ENCODE measurements at regions not wholly inside any gene's neighbourhood (a gene's known extent, or its start where the extent isn't known, plus 50 kb on each side); places are given as distances from the start of the nearest gene placed in this dataset.
A peak's percentile ranks its signal among the peaks of the same experiment; 100 is the strongest.

GRCh38 chr14:44300916-44301315, 206.2 kb downstream of the FSCB start:
- Histone ChIP-seq H3K27ac (ENCODE audit: low read length) (no peak overlapping the region), H3K4me3 (ENCODE audit: low read length) (no peak overlapping the region), H3K9me3 (ENCODE audit: control insufficient read depth, low read depth, low read length) (no peaks in the 10 kb centered on the region), H3K27me3 (ENCODE audit: control insufficient read depth, insufficient read depth, low read length) (no peaks in the 10 kb centered on the region), H3K36me3 (ENCODE audit: control insufficient read depth, insufficient read depth, low read length) (no peaks in the 10 kb centered on the region), H3K4me1 (ENCODE audit: control insufficient read depth, insufficient read depth, low read length) (no peaks in the 10 kb centered on the region)
- DNase-seq = no peak

GRCh38 chr14:44297437-44297836, 209.6 kb downstream of the FSCB start:
- no peaks in the 10 kb centered on the region for H3K36me3 ChIP-seq (ENCODE audit: control insufficient read depth, insufficient read depth, low read length)
- DNase-seq = no peak
- H3K27ac ChIP-seq (ENCODE audit: low read length) = no peak overlapping the region
- no peak overlapping the region for H3K4me3 ChIP-seq (ENCODE audit: low read length)
- no peaks in the 10 kb centered on the region for H3K27me3 ChIP-seq (ENCODE audit: control insufficient read depth, insufficient read depth, low read length)
- H3K9me3 ChIP-seq (ENCODE audit: control insufficient read depth, low read depth, low read length) = no peaks in the 10 kb centered on the region
- H3K4me1 ChIP-seq (ENCODE audit: control insufficient read depth, insufficient read depth, low read length) = no peaks in the 10 kb centered on the region

GRCh38 chr14:44291366-44291915, 215.6 kb downstream of the FSCB start:
- no peak for DNase-seq

GRCh38 chr14:44287858-44288257, 219.2 kb downstream of the FSCB start:
- no peak overlapping the region for H3K27ac ChIP-seq (ENCODE audit: low read length)
- no CpG with 5 or more reads among the region's 2 CpGs for WGBS (ENCODE audit: insufficient coverage, low lambda C conversion rate)

More at GRCh38 chr14:44291366-44291915, 215.6 kb downstream of the FSCB start:
- Histone ChIP-seq H3K4me3 (ENCODE audit: low read length) (no peak overlapping the region), H3K27ac (ENCODE audit: low read length) (no peak overlapping the region), H3K27me3 (ENCODE audit: control insufficient read depth, insufficient read depth, low read length) (no peaks in the 10 kb centered on the region), H3K36me3 (ENCODE audit: control insufficient read depth, insufficient read depth, low read length) (no peaks in the 10 kb centered on the region), H3K9me3 (ENCODE audit: control insufficient read depth, low read depth, low read length) (no peaks in the 10 kb centered on the region), H3K4me1 (ENCODE audit: control insufficient read depth, insufficient read depth, low read length) (no peaks in the 10 kb centered on the region)
- WGBS (ENCODE audit: insufficient coverage, low lambda C conversion rate) = no CpG with 5 or more reads among the region's 8 CpGs

GRCh38 chr14:44286201-44286600, 220.9 kb downstream of the FSCB start:
- no CpG with 5 or more reads among the region's 2 CpGs for WGBS (ENCODE audit: insufficient coverage, low lambda C conversion rate)
- no peaks in the 10 kb centered on the region for H3K36me3 ChIP-seq (ENCODE audit: control insufficient read depth, insufficient read depth, low read length)
- H3K4me1 ChIP-seq (ENCODE audit: control insufficient read depth, insufficient read depth, low read length) = no peaks in the 10 kb centered on the region
- H3K4me3 ChIP-seq (ENCODE audit: low read length) = no peak overlapping the region
- H3K27me3 ChIP-seq (ENCODE audit: control insufficient read depth, insufficient read depth, low read length) = no peaks in the 10 kb centered on the region
- H3K9me3 ChIP-seq (ENCODE audit: control insufficient read depth, low read depth, low read length) = no peaks in the 10 kb centered on the region
- H3K27ac ChIP-seq (ENCODE audit: low read length) = no peak overlapping the region
- DNase-seq = no peak

More at GRCh38 chr14:44287858-44288257, 219.2 kb downstream of the FSCB start:
- Histone ChIP-seq H3K9me3 (ENCODE audit: control insufficient read depth, low read depth, low read length) (no peaks in the 10 kb centered on the region), H3K4me3 (ENCODE audit: low read length) (no peak overlapping the region), H3K4me1 (ENCODE audit: control insufficient read depth, insufficient read depth, low read length) (no peaks in the 10 kb centered on the region), H3K36me3 (ENCODE audit: control insufficient read depth, insufficient read depth, low read length) (no peaks in the 10 kb centered on the region), H3K27me3 (ENCODE audit: control insufficient read depth, insufficient read depth, low read length) (no peaks in the 10 kb centered on the region)
- DNase-seq = no peak

- Histone ChIP-seq H3K27ac (ENCODE audit: low read length) (no peak overlapping the region), H3K36me3 (ENCODE audit: control insufficient read depth, insufficient read depth, low read length) (no peaks in the 10 kb centered on the region), H3K9me3 (ENCODE audit: control insufficient read depth, low read depth, low read length) (no peaks in the 10 kb centered on the region), H3K4me3 (ENCODE audit: low read length) (no peak overlapping the region), H3K27me3 (ENCODE audit: control insufficient read depth, insufficient read depth, low read length) (no peaks in the 10 kb centered on the region), H3K4me1 (ENCODE audit: control insufficient read depth, insufficient read depth, low read length) (no peaks in the 10 kb centered on the region)
- 80% methylated on average over 1 of the region's 1 CpG for WGBS (ENCODE audit: insufficient coverage, low lambda C conversion rate)
- no peak for DNase-seq
These were observed 223.2 kb downstream of the FSCB start for GRCh38 chr14:44283836-44284235.

GRCh38 chr14:44279357-44279756, 227.7 kb downstream of the FSCB start:
- Histone ChIP-seq H3K27ac (ENCODE audit: low read length) (no peak overlapping the region), H3K9me3 (ENCODE audit: control insufficient read depth, low read depth, low read length) (no peaks in the 10 kb centered on the region), H3K27me3 (ENCODE audit: control insufficient read depth, insufficient read depth, low read length) (no peaks in the 10 kb centered on the region), H3K36me3 (ENCODE audit: control insufficient read depth, insufficient read depth, low read length) (no peaks in the 10 kb centered on the region), H3K4me1 (ENCODE audit: control insufficient read depth, insufficient read depth, low read length) (no peaks in the 10 kb centered on the region), H3K4me3 (ENCODE audit: low read length) (no peak overlapping the region)
- no CpG with 5 or more reads among the region's 1 CpG for WGBS (ENCODE audit: insufficient coverage, low lambda C conversion rate)
- DNase-seq = no peak

- DNase-seq = no peak
- WGBS (ENCODE audit: insufficient coverage, low lambda C conversion rate) = 100% methylated on average over 1 of the region's 2 CpGs
- H3K27ac ChIP-seq (ENCODE audit: low read length) = no peak overlapping the region
- H3K4me3 ChIP-seq (ENCODE audit: low read length) = no peak overlapping the region
- no peaks in the 10 kb centered on the region for H3K36me3 ChIP-seq (ENCODE audit: control insufficient read depth, insufficient read depth, low read length)
- peaks cover 4% of the 10 kb centered on the region for H3K9me3 ChIP-seq (ENCODE audit: control insufficient read depth, low read depth, low read length)
- H3K27me3 ChIP-seq (ENCODE audit: control insufficient read depth, insufficient read depth, low read length) = no peaks in the 10 kb centered on the region
- H3K4me1 ChIP-seq (ENCODE audit: control insufficient read depth, insufficient read depth, low read length) = no peaks in the 10 kb centered on the region
These were observed 235.4 kb downstream of the FSCB start for GRCh38 chr14:44271637-44272036.

- H3K4me1 ChIP-seq (ENCODE audit: control insufficient read depth, insufficient read depth, low read length) = no peaks in the 10 kb centered on the region
- no peaks in the 10 kb centered on the region for H3K36me3 ChIP-seq (ENCODE audit: control insufficient read depth, insufficient read depth, low read length)
- 80% methylated on average over 1 of the region's 3 CpGs for WGBS (ENCODE audit: insufficient coverage, low lambda C conversion rate)
- peaks cover 4% of the 10 kb centered on the region for H3K9me3 ChIP-seq (ENCODE audit: control insufficient read depth, low read depth, low read length)
- DNase-seq = no peak
- no peaks in the 10 kb centered on the region for H3K27me3 ChIP-seq (ENCODE audit: control insufficient read depth, insufficient read depth, low read length)
- H3K4me3 ChIP-seq (ENCODE audit: low read length) = no peak overlapping the region
- H3K27ac ChIP-seq (ENCODE audit: low read length) = no peak overlapping the region
These were observed 236.1 kb downstream of the FSCB start for GRCh38 chr14:44271006-44271405.

- peak overlapping the region; percentile 52 for H3K27ac ChIP-seq (ENCODE audit: low read length)
- H3K4me1 ChIP-seq (ENCODE audit: control insufficient read depth, insufficient read depth, low read length) = peaks cover 6% of the 10 kb centered on the region
- no peaks in the 10 kb centered on the region for H3K27me3 ChIP-seq (ENCODE audit: control insufficient read depth, insufficient read depth, low read length)
- no CpG with 5 or more reads among the region's 2 CpGs for WGBS (ENCODE audit: insufficient coverage, low lambda C conversion rate)
- H3K4me3 ChIP-seq (ENCODE audit: low read length) = no peak overlapping the region
- peaks cover 4% of the 10 kb centered on the region for H3K9me3 ChIP-seq (ENCODE audit: control insufficient read depth, low read depth, low read length)
- DNase-seq = peak; percentile 29 to 71
- no peaks in the 10 kb centered on the region for H3K36me3 ChIP-seq (ENCODE audit: control insufficient read depth, insufficient read depth, low read length)
These were observed 241.8 kb downstream of the FSCB start for GRCh38 chr14:44265246-44265645.

GRCh38 chr14:44215660-44216059, 291.4 kb downstream of the FSCB start:
- no peak for DNase-seq
- Histone ChIP-seq H3K4me3 (ENCODE audit: low read length) (no peak overlapping the region), H3K27ac (ENCODE audit: low read length) (no peak overlapping the region), H3K36me3 (ENCODE audit: control insufficient read depth, insufficient read depth, low read length) (no peaks in the 10 kb centered on the region), H3K9me3 (ENCODE audit: control insufficient read depth, low read depth, low read length) (peaks cover 11% of the 10 kb centered on the region), H3K27me3 (ENCODE audit: control insufficient read depth, insufficient read depth, low read length) (no peaks in the 10 kb centered on the region), H3K4me1 (ENCODE audit: control insufficient read depth, insufficient read depth, low read length) (no peaks in the 10 kb centered on the region)

Data from large intestine (tissue), 3 donors.